ENCODE measurements at regions not wholly inside any gene's neighbourhood (a gene's known extent, or its start where the extent isn't known, plus 50 kb on each side); places are given as distances from the start of the nearest gene placed in this dataset.
"Not testable (repeated sequence)": the region's sequence is repeated elsewhere in the genome, so short reads cannot be mapped to it uniquely, and the experiment has no call there.

GRCh38 chr11:90587896-90588295 lies 365.0 kb upstream of the CHORDC1 start:
- Mint-ChIP-seq H3K4me3 (no peak overlapping the region), H3K27ac (no peak overlapping the region), H3K27me3 (ENCODE audit: low read depth) (no peaks in the 10 kb centered on the region), H3K9me3 (peaks cover 9% of the 10 kb centered on the region), H3K36me3 (ENCODE audit: low read depth) (no peaks in the 10 kb centered on the region), H3K4me1 (ENCODE audit: low read depth) (no peaks in the 10 kb centered on the region)
- DNase-seq (ENCODE audit: low spot score), result no peak

- no peak overlapping the region for H3K4me3 Mint-ChIP-seq
- H3K27me3 Mint-ChIP-seq (ENCODE audit: low read depth), result no peaks in the 10 kb centered on the region
- no peak for DNase-seq (ENCODE audit: low spot score)
- H3K4me1 Mint-ChIP-seq (ENCODE audit: low read depth), result no peaks in the 10 kb centered on the region
- H3K9me3 Mint-ChIP-seq, result peaks cover 18% of the 10 kb centered on the region
- no peaks in the 10 kb centered on the region for H3K36me3 Mint-ChIP-seq (ENCODE audit: low read depth)
- H3K27ac Mint-ChIP-seq, result no peak overlapping the region
Observed at GRCh38 chr11:90585491-90585890, 362.6 kb upstream of the CHORDC1 start.

GRCh38 chr11:90582999-90583398 lies 360.1 kb upstream of the CHORDC1 start:
- H3K27ac Mint-ChIP-seq; H3K4me1 Mint-ChIP-seq (ENCODE audit: low read depth); H3K4me3 Mint-ChIP-seq; H3K36me3 Mint-ChIP-seq (ENCODE audit: low read depth); DNase-seq (ENCODE audit: low spot score); H3K27me3 Mint-ChIP-seq (ENCODE audit: low read depth): not testable (repeated sequence)
- peaks cover 22% of the 10 kb centered on the region for H3K9me3 Mint-ChIP-seq

GRCh38 chr11:90564531-90564930 lies 341.7 kb upstream of the CHORDC1 start:
- H3K4me3 Mint-ChIP-seq, result no peak overlapping the region
- H3K27ac Mint-ChIP-seq, result no peak overlapping the region
- H3K9me3 Mint-ChIP-seq, result peaks cover 7% of the 10 kb centered on the region
- no peaks in the 10 kb centered on the region for H3K27me3 Mint-ChIP-seq (ENCODE audit: low read depth)
- no peak for DNase-seq (ENCODE audit: low spot score)
- H3K36me3 Mint-ChIP-seq (ENCODE audit: low read depth), result no peaks in the 10 kb centered on the region
- no peaks in the 10 kb centered on the region for H3K4me1 Mint-ChIP-seq (ENCODE audit: low read depth)

DNA sequence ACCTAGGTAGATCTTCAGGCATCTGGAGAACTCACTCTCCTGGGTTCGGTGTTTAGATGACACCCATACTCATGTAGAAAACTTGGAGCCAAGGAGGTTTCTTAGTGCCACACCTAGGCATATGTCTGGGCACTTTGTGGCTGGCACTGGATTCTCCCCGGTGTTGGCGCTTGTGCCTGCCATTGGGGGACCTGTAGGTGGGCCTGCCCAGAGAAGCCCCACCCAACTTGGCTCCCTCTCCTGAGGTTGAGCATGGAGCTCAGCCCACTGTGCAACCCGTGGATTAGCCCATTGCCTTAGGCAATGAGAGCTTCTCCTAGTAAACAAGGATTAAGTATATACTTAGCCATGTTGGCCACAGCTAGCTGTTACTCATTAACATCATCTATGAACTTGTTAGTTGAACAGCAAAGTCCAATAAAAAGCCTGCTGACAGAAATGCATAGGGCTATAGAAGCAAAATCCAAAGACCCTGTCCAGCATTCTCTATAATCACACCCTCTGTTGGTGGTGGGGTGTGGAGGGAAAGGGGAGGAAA lies 335.5 kb upstream of the CHORDC1 start:
- no peak overlapping the region for H3K4me3 Mint-ChIP-seq
- no peaks in the 10 kb centered on the region for H3K36me3 Mint-ChIP-seq (ENCODE audit: low read depth)
- no peaks in the 10 kb centered on the region for H3K27me3 Mint-ChIP-seq (ENCODE audit: low read depth)
- no peaks in the 10 kb centered on the region for H3K4me1 Mint-ChIP-seq (ENCODE audit: low read depth)
- DNase-seq (ENCODE audit: low spot score), result no peak
- no peak overlapping the region for H3K27ac Mint-ChIP-seq
- H3K9me3 Mint-ChIP-seq, result peaks cover 14% of the 10 kb centered on the region

DNA sequence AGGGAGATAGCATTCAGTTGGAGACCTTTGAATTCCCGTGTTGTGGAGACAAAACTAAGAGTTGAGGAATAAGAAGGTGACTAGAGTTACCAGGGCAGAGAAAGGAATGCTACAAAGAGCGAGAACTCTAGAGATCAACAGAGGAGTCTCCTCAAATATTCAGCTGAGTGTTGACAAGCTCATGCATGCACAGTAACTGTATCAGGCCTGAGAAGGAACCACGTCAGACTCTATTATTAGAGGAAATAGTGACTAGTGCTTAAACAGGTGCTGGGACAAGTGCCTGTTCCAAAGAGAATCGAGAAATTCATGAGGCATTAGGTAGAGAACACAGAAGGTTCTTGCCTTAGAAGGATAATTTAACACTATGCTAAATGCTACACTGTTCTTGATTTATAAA lies 333.8 kb upstream of the CHORDC1 start:
- Mint-ChIP-seq H3K27me3 (ENCODE audit: low read depth) (no peaks in the 10 kb centered on the region), H3K36me3 (ENCODE audit: low read depth) (no peaks in the 10 kb centered on the region), H3K4me3 (no peak overlapping the region), H3K27ac (no peak overlapping the region), H3K9me3 (peaks cover 14% of the 10 kb centered on the region), H3K4me1 (ENCODE audit: low read depth) (no peaks in the 10 kb centered on the region)
- DNase-seq (ENCODE audit: low spot score), result no peak

DNA sequence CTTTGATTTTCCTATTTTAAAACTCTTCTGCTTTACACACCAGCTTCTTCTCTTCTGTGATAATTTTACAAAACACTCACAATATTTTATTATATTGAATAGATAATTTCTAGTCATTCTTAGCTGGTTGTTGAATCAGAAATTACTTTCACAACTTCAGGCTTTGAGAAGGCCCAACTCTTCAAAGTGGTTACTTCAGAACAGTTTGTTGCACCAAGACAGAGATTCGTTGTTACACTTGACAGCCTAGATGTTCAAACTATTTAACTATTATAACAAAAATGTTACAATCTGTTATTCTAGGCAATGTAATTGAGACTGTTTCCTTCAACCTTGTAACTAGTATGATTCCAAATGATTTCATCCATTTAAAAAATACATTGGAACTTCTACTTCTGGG lies 333.2 kb upstream of the CHORDC1 start:
- H3K9me3 Mint-ChIP-seq, result peaks cover 14% of the 10 kb centered on the region
- H3K27ac Mint-ChIP-seq, result no peak overlapping the region
- H3K4me1 Mint-ChIP-seq (ENCODE audit: low read depth), result no peaks in the 10 kb centered on the region
- no peak overlapping the region for H3K4me3 Mint-ChIP-seq
- H3K27me3 Mint-ChIP-seq (ENCODE audit: low read depth), result no peaks in the 10 kb centered on the region
- DNase-seq (ENCODE audit: low spot score), result no peak
- no peaks in the 10 kb centered on the region for H3K36me3 Mint-ChIP-seq (ENCODE audit: low read depth)

GRCh38 chr11:90555477-90555876 lies 332.6 kb upstream of the CHORDC1 start:
- no peak overlapping the region for H3K4me3 Mint-ChIP-seq
- H3K4me1 Mint-ChIP-seq (ENCODE audit: low read depth), result no peaks in the 10 kb centered on the region
- H3K36me3 Mint-ChIP-seq (ENCODE audit: low read depth), result no peaks in the 10 kb centered on the region
- no peaks in the 10 kb centered on the region for H3K27me3 Mint-ChIP-seq (ENCODE audit: low read depth)
- H3K9me3 Mint-ChIP-seq, result peaks cover 14% of the 10 kb centered on the region
- DNase-seq (ENCODE audit: low spot score), result no peak
- no peak overlapping the region for H3K27ac Mint-ChIP-seq

DNA sequence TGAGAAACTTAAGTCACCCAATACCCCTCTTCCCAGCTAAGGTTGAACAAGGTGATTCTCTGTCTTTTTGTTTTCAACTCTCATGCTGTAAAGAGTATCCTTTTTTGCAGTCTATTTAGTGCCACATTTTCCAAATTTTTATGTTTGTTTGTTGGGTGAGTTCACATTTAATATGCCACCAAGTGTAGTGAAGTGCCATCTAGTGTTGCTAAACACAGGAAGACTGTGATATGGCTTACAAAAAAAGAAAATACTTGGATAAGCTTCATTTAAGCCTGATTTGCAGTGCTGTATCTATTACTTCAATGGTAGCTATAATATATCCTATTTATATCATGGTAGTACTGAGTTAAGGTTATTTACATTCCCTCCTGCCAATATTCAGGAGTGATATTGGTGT lies 319.2 kb upstream of the CHORDC1 start:
- Mint-ChIP-seq H3K27me3 (ENCODE audit: low read depth) (no peaks in the 10 kb centered on the region), H3K4me3 (no peak overlapping the region), H3K9me3 (no peaks in the 10 kb centered on the region), H3K36me3 (ENCODE audit: low read depth) (no peaks in the 10 kb centered on the region), H3K4me1 (ENCODE audit: low read depth) (no peaks in the 10 kb centered on the region), H3K27ac (no peak overlapping the region)
- DNase-seq (ENCODE audit: low spot score), result no peak

DNA sequence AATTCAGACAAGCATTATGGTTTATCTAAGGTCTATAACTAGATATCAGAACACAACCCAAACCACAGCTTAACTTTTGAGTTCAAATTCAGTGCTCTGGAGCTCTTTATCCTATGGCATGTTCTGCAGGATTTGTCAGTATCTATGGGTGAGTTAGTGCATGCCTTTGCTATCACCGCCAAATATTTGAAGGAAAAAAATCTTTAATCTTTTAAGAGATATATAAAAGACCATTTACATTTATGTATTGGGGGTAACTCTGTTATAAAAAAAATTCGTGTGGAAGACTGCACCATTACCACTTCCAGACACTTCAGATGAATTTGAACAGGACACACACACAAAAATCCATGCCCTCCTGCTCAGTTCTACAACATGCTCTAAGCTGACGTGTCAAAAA lies 313.5 kb upstream of the CHORDC1 start:
- H3K27ac Mint-ChIP-seq, result no peak overlapping the region
- no peaks in the 10 kb centered on the region for H3K4me1 Mint-ChIP-seq (ENCODE audit: low read depth)
- no peak overlapping the region for H3K4me3 Mint-ChIP-seq
- DNase-seq (ENCODE audit: low spot score), result no peak
- H3K36me3 Mint-ChIP-seq (ENCODE audit: low read depth), result no peaks in the 10 kb centered on the region
- no peaks in the 10 kb centered on the region for H3K27me3 Mint-ChIP-seq (ENCODE audit: low read depth)
- H3K9me3 Mint-ChIP-seq, result no peaks in the 10 kb centered on the region

- Mint-ChIP-seq H3K4me1 (ENCODE audit: low read depth) (peaks cover 1% of the 10 kb centered on the region), H3K27me3 (ENCODE audit: low read depth) (no peaks in the 10 kb centered on the region), H3K27ac (no peak overlapping the region), H3K9me3 (no peaks in the 10 kb centered on the region), H3K36me3 (ENCODE audit: low read depth) (no peaks in the 10 kb centered on the region), H3K4me3 (no peak overlapping the region)
- DNase-seq (ENCODE audit: low spot score), result no peak
Observed at GRCh38 chr11:90532125-90532524, 309.3 kb upstream of the CHORDC1 start.

- H3K27me3 Mint-ChIP-seq (ENCODE audit: low read depth), result no peaks in the 10 kb centered on the region
- no peak for DNase-seq (ENCODE audit: low spot score)
- no peaks in the 10 kb centered on the region for H3K36me3 Mint-ChIP-seq (ENCODE audit: low read depth)
- peaks cover 1% of the 10 kb centered on the region for H3K4me1 Mint-ChIP-seq (ENCODE audit: low read depth)
- no peak overlapping the region for H3K27ac Mint-ChIP-seq
- H3K9me3 Mint-ChIP-seq, result no peaks in the 10 kb centered on the region
- H3K4me3 Mint-ChIP-seq, result no peak overlapping the region
Observed at GRCh38 chr11:90531001-90531400, 308.2 kb upstream of the CHORDC1 start.

- peaks cover under 1% of the 10 kb centered on the region for H3K4me1 Mint-ChIP-seq (ENCODE audit: low read depth)
- H3K27me3 Mint-ChIP-seq (ENCODE audit: low read depth), result no peaks in the 10 kb centered on the region
- no peaks in the 10 kb centered on the region for H3K9me3 Mint-ChIP-seq
- DNase-seq (ENCODE audit: low spot score), result no peak
- H3K4me3 Mint-ChIP-seq, result no peak overlapping the region
- H3K36me3 Mint-ChIP-seq (ENCODE audit: low read depth), result no peaks in the 10 kb centered on the region
- H3K27ac Mint-ChIP-seq, result no peak overlapping the region
Observed at GRCh38 chr11:90525962-90526361, 303.1 kb upstream of the CHORDC1 start.

GRCh38 chr11:90512846-90513245 lies 290.0 kb upstream of the CHORDC1 start:
- H3K36me3 Mint-ChIP-seq (ENCODE audit: low read depth), result no peaks in the 10 kb centered on the region
- DNase-seq (ENCODE audit: low spot score), result no peak
- no peaks in the 10 kb centered on the region for H3K27me3 Mint-ChIP-seq (ENCODE audit: low read depth)
- no peak overlapping the region for H3K4me3 Mint-ChIP-seq
- no peaks in the 10 kb centered on the region for H3K4me1 Mint-ChIP-seq (ENCODE audit: low read depth)
- H3K27ac Mint-ChIP-seq, result no peak overlapping the region
- no peaks in the 10 kb centered on the region for H3K9me3 Mint-ChIP-seq

DNA sequence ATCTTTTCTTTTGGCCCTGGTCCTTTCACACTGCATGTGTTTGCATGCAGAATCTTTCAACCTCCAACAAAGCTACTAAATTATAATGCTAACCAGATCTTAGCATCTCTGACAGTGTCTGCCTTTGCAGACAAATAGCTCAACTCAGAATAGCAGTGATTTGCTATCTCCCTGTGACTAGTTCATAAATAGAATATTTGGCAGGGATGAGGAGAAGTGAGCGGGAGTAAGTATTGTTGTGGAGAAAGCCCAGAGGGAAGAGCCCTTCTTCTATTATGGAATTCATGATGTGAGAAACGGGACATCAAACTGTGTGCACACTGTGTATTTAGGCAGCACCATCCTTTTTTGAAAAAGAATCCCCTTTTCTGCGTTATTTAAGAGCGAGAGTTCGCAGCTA lies 288.0 kb upstream of the CHORDC1 start:
- no peak for DNase-seq (ENCODE audit: low spot score)
- no peak overlapping the region for H3K4me3 Mint-ChIP-seq
- no peaks in the 10 kb centered on the region for H3K36me3 Mint-ChIP-seq (ENCODE audit: low read depth)
- no peaks in the 10 kb centered on the region for H3K27me3 Mint-ChIP-seq (ENCODE audit: low read depth)
- H3K4me1 Mint-ChIP-seq (ENCODE audit: low read depth), result no peaks in the 10 kb centered on the region
- H3K27ac Mint-ChIP-seq, result no peak overlapping the region
- H3K9me3 Mint-ChIP-seq, result no peaks in the 10 kb centered on the region
